ENCODE measurements at regions not wholly inside any gene's neighbourhood (a gene's known extent, or its start where the extent isn't known, plus 50 kb on each side); places are given as distances from the start of the nearest gene placed in this dataset.

DNA sequence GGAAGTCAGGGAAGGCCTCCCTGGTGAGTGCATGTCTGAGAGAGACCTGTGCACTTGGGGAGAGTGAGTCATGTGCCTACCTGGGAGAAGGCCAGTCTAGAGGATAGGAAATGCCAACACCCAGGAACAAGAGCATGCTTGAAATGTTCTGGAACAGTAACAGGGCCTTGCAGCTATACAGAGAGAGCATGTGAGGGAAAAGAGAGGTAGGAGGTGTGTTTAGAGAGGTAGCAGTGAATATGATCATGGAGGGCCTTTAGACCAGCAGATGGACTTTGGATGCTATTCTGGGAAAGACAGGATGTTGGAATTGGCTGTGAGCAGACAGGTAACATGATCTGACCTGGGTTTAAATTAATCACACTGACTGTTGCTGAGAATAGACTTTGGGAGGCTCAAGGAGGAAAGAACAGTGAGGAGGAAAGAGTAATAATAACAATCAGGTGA is 1143.6 kb downstream of the FLRT2 start:
- TF ChIP-seq, protein P1, sequence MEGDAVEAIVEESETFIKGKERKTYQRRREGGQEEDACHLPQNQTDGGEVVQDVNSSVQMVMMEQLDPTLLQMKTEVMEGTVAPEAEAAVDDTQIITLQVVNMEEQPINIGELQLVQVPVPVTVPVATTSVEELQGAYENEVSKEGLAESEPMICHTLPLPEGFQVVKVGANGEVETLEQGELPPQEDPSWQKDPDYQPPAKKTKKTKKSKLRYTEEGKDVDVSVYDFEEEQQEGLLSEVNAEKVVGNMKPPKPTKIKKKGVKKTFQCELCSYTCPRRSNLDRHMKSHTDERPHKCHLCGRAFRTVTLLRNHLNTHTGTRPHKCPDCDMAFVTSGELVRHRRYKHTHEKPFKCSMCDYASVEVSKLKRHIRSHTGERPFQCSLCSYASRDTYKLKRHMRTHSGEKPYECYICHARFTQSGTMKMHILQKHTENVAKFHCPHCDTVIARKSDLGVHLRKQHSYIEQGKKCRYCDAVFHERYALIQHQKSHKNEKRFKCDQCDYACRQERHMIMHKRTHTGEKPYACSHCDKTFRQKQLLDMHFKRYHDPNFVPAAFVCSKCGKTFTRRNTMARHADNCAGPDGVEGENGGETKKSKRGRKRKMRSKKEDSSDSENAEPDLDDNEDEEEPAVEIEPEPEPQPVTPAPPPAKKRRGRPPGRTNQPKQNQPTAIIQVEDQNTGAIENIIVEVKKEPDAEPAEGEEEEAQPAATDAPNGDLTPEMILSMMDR (IDR thresholded peaks at IDR 0.05; ENCODE audit: low read depth, low read length), result no peak
- no peak for TF ChIP-seq POLR2A (IDR thresholded peaks at IDR 0.05; ENCODE audit: extremely low read depth, insufficient read length)
- TF ChIP-seq MAX (IDR thresholded peaks at IDR 0.05; ENCODE audit: low read depth, low read length), result no peak
- no peak for TF ChIP-seq MYC (IDR thresholded peaks at IDR 0.05; ENCODE audit: low read depth, low read length)

Data from NB4 (cell line).